HG03571 (cell line): ENCODE measurements at regions not wholly inside any gene's neighbourhood (a gene's known extent, or its start where the extent isn't known, plus 50 kb on each side); places are given as distances from the start of the nearest gene placed in this dataset.

Experiments
- ATAC-seq: cut with Tn5 transposase; IDR thresholded peaks from one replicate; pipeline ENCODE4 v1.9.1; 2021; ENCODE audit not compliant: unreplicated experiment

GRCh38 chr10:107813451-107814162, 649.1 kb upstream of the SORCS1 start:
- ATAC-seq: no peak

GRCh38 chr10:107809889-107810288, 645.4 kb upstream of the SORCS1 start:
- no peak for ATAC-seq

GRCh38 chr10:107807836-107808235, 643.3 kb upstream of the SORCS1 start:
- no peak for ATAC-seq

- no peak for ATAC-seq
Observed at GRCh38 chr10:107806026-107806425, 641.5 kb upstream of the SORCS1 start.

- no peak for ATAC-seq
Observed at GRCh38 chr10:107803546-107803945, 639.0 kb upstream of the SORCS1 start.

- ATAC-seq: no peak
Observed at GRCh38 chr10:107800061-107800460, 635.6 kb upstream of the SORCS1 start.

- ATAC-seq: no peak
Observed at GRCh38 chr10:107790271-107790670, 625.8 kb upstream of the SORCS1 start.

GRCh38 chr10:107771066-107771465, 606.6 kb upstream of the SORCS1 start:
- no peak for ATAC-seq

GRCh38 chr10:107767185-107767584, 602.7 kb upstream of the SORCS1 start:
- no peak for ATAC-seq

GRCh38 chr10:107754814-107755213, 590.3 kb upstream of the SORCS1 start:
- no peak for ATAC-seq

GRCh38 chr10:107749235-107749634, 584.7 kb upstream of the SORCS1 start:
- no peak for ATAC-seq

GRCh38 chr10:107747851-107748250, 583.3 kb upstream of the SORCS1 start:
- no peak for ATAC-seq

- no peak for ATAC-seq
Observed at GRCh38 chr10:107741971-107742370, 577.5 kb upstream of the SORCS1 start.

- no peak for ATAC-seq
Observed at GRCh38 chr10:107740962-107741690, 576.6 kb upstream of the SORCS1 start.

- ATAC-seq: no peak
Observed at GRCh38 chr10:107739951-107740350, 575.4 kb upstream of the SORCS1 start.

GRCh38 chr10:107733328-107734130, 569.0 kb upstream of the SORCS1 start:
- ATAC-seq: no peak

- no peak for ATAC-seq
Observed at GRCh38 chr10:107732045-107732444, 567.5 kb upstream of the SORCS1 start.

- no peak for ATAC-seq
Observed at GRCh38 chr10:107728807-107729206, 564.3 kb upstream of the SORCS1 start.

GRCh38 chr10:107727767-107728317, 563.3 kb upstream of the SORCS1 start:
- no peak for ATAC-seq

- no peak for ATAC-seq
Observed at GRCh38 chr10:107718864-107719263, 554.4 kb upstream of the SORCS1 start.

GRCh38 chr10:107717046-107717445, 552.5 kb upstream of the SORCS1 start:
- no peak for ATAC-seq
